ENCODE measurements at regions not wholly inside any gene's neighbourhood (a gene's known extent, or its start where the extent isn't known, plus 50 kb on each side); places are given as distances from the start of the nearest gene placed in this dataset.

DNA sequence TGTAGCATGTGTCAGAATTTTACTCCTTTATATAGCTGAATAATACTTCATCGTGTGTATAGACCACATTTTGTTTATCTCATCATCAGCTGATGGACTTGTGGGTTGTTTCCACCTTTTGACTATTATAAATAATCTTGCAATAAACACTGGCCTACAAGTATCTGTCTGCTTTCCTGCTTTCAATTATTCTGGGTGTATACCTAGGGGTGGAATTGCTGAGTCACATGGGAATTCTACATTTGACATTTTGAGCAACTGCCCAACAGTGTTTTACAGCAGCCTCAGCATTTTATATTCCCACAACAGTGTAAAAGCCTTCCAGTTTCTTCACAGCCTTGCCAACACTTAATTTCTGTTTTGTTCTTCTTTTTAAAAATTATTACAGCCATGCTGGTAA lies 200.3 kb upstream of the PRSS1 start:
- no peaks in the 10 kb centered on the region for H3K27me3 ChIP-seq (ENCODE audit: low read depth, low read length)
- H3K27ac ChIP-seq (ENCODE audit: low read length) = no peak overlapping the region
- H3K9me3 ChIP-seq (ENCODE audit: control insufficient read depth in 1 of 2, low read length in 2 of 2) = no peaks in the 10 kb centered on the region

DNA sequence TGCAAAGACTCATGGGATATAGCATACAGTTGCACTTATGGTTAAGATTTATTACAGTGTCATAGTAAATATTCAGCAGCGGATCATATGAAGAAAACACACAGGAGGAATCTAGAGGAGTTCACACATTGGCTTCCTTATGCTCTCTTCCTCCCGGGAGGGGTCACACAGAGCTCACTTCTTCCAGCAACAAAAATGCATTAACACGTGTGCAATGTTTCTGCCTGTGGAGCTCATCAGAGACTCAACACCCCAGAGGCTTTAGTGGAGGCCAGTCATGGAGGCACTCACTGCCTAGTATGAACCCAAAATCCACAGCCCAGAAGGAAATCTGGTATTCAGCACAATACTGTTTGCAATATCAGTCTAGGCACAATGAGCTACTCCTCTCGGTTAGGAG lies 202.8 kb upstream of the PRSS1 start:
- H3K4me3 ChIP-seq (ENCODE audit: low read depth in 1 of 2, low read length in 2 of 2) = no peak overlapping the region
- no peaks in the 10 kb centered on the region for H3K27me3 ChIP-seq (ENCODE audit: low read depth, low read length)
- H3K36me3 ChIP-seq (ENCODE audit: control insufficient read depth in 1 of 2, insufficient read depth in 2 of 2, low read length in 2 of 2) = no peaks in the 10 kb centered on the region
- H3K27ac ChIP-seq (ENCODE audit: low read length) = no peak overlapping the region
- no peaks in the 10 kb centered on the region for H3K9me3 ChIP-seq (ENCODE audit: control insufficient read depth in 1 of 2, low read length in 2 of 2)
- H3K4me1 ChIP-seq (ENCODE audit: control insufficient read depth in 1 of 2, insufficient read depth in 2 of 2, low read length in 2 of 2) = no peaks in the 10 kb centered on the region

More for the DNA sequence above, 200.3 kb upstream of the PRSS1 start:
- Histone ChIP-seq H3K4me3 (ENCODE audit: low read depth in 1 of 2, low read length in 2 of 2) (no peak overlapping the region), H3K36me3 (ENCODE audit: control insufficient read depth in 1 of 2, insufficient read depth in 2 of 2, low read length in 2 of 2) (no peaks in the 10 kb centered on the region), H3K4me1 (ENCODE audit: control insufficient read depth in 1 of 2, insufficient read depth in 2 of 2, low read length in 2 of 2) (no peaks in the 10 kb centered on the region)

DNA sequence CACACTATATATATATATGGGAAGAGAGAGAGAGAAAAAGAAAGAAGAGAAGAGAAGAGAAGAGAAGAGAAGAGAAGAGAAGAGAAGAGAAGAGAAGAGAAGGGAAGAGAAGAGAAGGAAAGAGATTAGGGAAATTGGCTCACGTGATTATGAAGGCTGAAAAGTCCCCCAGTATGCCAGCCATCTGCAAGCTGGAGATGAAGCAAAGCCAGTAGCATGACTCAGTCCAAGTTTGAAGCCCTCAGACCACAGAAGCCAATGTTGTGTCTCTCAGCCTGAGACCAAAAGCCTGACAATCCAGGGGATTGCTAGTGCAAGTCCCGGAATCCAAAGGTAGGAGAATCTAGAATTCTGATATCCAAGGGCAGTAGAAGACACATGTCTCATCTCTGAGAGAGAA lies 206.3 kb upstream of the PRSS1 start:
- no peaks in the 10 kb centered on the region for H3K27me3 ChIP-seq (ENCODE audit: low read depth, low read length)
- H3K36me3 ChIP-seq (ENCODE audit: control insufficient read depth in 1 of 2, insufficient read depth in 2 of 2, low read length in 2 of 2) = no peaks in the 10 kb centered on the region
- H3K4me3 ChIP-seq (ENCODE audit: low read depth in 1 of 2, low read length in 2 of 2) = no peak overlapping the region
- no peak overlapping the region for H3K27ac ChIP-seq (ENCODE audit: low read length)
- no peaks in the 10 kb centered on the region for H3K4me1 ChIP-seq (ENCODE audit: control insufficient read depth in 1 of 2, insufficient read depth in 2 of 2, low read length in 2 of 2)
- H3K9me3 ChIP-seq (ENCODE audit: control insufficient read depth in 1 of 2, low read length in 2 of 2) = no peaks in the 10 kb centered on the region

DNA sequence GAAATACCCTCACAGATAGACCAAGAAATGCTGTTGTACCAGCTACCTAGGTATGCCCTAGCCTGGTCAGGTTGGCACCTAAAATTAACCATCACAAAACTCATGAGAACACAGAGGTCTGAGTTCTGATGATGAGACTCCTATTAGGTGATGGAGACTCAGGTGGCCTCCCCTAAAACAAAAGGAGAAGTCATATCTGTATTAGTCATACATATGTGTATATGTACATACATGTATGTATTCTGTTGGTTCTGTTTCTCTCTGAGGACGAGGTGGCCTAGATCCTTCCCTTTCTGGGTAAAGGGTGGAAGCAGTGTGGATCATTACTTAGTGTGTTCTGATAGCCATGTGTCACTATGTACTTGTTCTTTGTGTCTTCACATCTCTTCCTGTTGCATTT lies 207.2 kb upstream of the PRSS1 start:
- Histone ChIP-seq H3K27ac (ENCODE audit: low read length) (no peak overlapping the region), H3K9me3 (ENCODE audit: control insufficient read depth in 1 of 2, low read length in 2 of 2) (no peaks in the 10 kb centered on the region), H3K27me3 (ENCODE audit: low read depth, low read length) (no peaks in the 10 kb centered on the region), H3K4me3 (ENCODE audit: low read depth in 1 of 2, low read length in 2 of 2) (no peak overlapping the region), H3K36me3 (ENCODE audit: control insufficient read depth in 1 of 2, insufficient read depth in 2 of 2, low read length in 2 of 2) (no peaks in the 10 kb centered on the region), H3K4me1 (ENCODE audit: control insufficient read depth in 1 of 2, insufficient read depth in 2 of 2, low read length in 2 of 2) (no peaks in the 10 kb centered on the region)

DNA sequence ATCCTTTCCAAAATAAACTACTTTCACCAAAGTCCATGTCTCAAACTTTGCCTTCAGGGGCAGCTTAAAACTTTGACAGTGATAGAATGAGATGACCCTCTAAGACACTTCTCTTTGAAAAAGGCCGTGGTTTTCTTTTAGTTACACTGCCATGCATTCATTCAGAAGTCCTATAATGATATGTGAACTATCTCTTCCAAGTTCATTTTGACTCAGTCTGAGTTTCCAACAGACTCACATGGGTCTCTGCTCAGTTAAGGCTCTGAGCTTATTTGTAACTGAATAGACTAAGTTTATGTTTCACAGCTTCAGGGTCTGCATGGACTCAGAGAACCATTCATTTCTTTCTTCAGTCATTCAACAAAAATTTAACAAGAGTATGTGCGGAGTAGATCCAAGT lies 208.9 kb upstream of the PRSS1 start:
- no peak overlapping the region for H3K27ac ChIP-seq (ENCODE audit: low read length)
- H3K4me1 ChIP-seq (ENCODE audit: control insufficient read depth in 1 of 2, insufficient read depth in 2 of 2, low read length in 2 of 2) = no peaks in the 10 kb centered on the region
- no peaks in the 10 kb centered on the region for H3K9me3 ChIP-seq (ENCODE audit: control insufficient read depth in 1 of 2, low read length in 2 of 2)
- peaks cover 2% of the 10 kb centered on the region for H3K27me3 ChIP-seq (ENCODE audit: low read depth, low read length)
- H3K4me3 ChIP-seq (ENCODE audit: low read depth in 1 of 2, low read length in 2 of 2) = no peak overlapping the region
- H3K36me3 ChIP-seq (ENCODE audit: control insufficient read depth in 1 of 2, insufficient read depth in 2 of 2, low read length in 2 of 2) = no peaks in the 10 kb centered on the region

DNA sequence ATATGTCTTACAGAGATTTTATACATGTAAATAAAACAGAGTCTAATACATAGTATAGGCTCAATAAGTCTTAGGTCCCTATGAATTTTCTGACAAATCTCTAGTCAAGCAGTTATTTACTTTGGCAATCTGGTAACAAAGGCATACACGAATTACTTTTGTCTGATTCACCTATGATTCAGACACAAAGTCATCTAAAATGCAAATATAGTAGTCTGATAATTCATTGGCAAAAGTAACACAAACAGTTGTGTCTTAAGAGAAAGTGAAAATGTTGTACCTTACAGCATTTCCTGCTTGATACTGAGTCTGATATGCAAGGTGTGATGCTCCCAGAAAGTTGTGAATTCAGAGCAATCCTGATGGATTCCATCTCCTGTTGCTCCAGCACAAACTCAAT lies 209.4 kb upstream of the PRSS1 start:
- Histone ChIP-seq H3K27me3 (ENCODE audit: low read depth, low read length) (peaks cover 3% of the 10 kb centered on the region), H3K36me3 (ENCODE audit: control insufficient read depth in 1 of 2, insufficient read depth in 2 of 2, low read length in 2 of 2) (no peaks in the 10 kb centered on the region), H3K4me1 (ENCODE audit: control insufficient read depth in 1 of 2, insufficient read depth in 2 of 2, low read length in 2 of 2) (no peaks in the 10 kb centered on the region), H3K9me3 (ENCODE audit: control insufficient read depth in 1 of 2, low read length in 2 of 2) (no peaks in the 10 kb centered on the region), H3K27ac (ENCODE audit: low read length) (no peak overlapping the region), H3K4me3 (ENCODE audit: low read depth in 1 of 2, low read length in 2 of 2) (no peak overlapping the region)

DNA sequence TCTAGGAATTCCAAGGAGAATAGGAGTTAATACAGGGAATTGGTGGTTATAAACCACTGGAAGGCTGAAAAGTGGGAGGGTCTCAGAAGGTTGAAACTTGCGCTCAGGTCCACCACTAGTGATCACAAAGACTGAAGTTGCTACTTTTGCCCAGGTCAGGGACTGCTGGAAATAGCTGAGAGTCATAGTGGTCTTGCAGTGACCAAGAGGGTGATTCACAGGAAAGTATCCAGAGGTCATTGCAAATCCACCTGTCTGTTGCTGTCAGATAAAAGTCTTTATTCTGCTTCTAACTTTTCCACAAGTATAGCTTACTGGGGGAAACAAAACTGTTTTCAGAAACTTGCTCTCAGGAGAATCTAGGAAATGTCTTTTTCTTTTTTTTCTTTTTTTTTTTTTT lies 211.5 kb upstream of the PRSS1 start:
- Histone ChIP-seq H3K27me3 (ENCODE audit: low read depth, low read length) (peaks cover 3% of the 10 kb centered on the region), H3K4me1 (ENCODE audit: control insufficient read depth in 1 of 2, insufficient read depth in 2 of 2, low read length in 2 of 2) (no peaks in the 10 kb centered on the region), H3K36me3 (ENCODE audit: control insufficient read depth in 1 of 2, insufficient read depth in 2 of 2, low read length in 2 of 2) (no peaks in the 10 kb centered on the region), H3K9me3 (ENCODE audit: control insufficient read depth in 1 of 2, low read length in 2 of 2) (no peaks in the 10 kb centered on the region), H3K27ac (ENCODE audit: low read length) (no peak overlapping the region), H3K4me3 (ENCODE audit: low read depth in 1 of 2, low read length in 2 of 2) (no peak overlapping the region)

DNA sequence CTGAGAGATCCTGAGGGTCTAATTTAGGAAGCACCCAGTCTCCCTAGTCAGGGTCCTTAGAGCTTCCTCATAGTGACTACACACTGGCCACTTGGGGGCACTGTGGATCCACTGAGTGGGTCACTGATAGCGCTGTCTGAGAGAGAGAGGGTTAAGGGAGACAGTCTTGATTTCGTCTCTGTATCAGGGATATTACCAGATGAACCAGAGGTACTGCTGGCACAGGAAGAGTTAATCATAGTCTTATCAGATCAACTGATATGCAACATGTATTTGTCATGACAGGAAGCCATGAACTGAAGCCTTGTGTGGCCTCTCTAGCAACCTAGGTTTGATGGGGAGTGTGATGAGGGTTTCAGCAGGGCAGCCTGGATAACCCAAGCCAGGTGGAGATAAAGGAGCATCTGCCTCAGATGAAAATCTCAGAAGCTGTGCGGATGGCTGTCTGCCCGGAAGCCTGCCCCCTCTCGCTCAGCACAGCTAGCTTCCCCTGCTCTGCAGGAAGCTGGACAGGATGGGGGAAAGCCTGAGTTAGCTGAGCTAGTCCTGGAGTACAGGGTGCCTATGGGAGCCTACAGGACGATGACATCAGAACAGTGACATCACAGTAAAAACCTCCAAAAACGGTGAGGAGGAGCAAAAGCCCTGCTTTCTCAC lies 214.0 kb upstream of the PRSS1 start:
- H3K4me3 ChIP-seq (ENCODE audit: low read depth in 1 of 2, low read length in 2 of 2) = no peak overlapping the region
- H3K27ac ChIP-seq (ENCODE audit: low read length) = no peak overlapping the region
- no peaks in the 10 kb centered on the region for H3K9me3 ChIP-seq (ENCODE audit: control insufficient read depth in 1 of 2, low read length in 2 of 2)
- no peaks in the 10 kb centered on the region for H3K4me1 ChIP-seq (ENCODE audit: control insufficient read depth in 1 of 2, insufficient read depth in 2 of 2, low read length in 2 of 2)
- peaks cover 3% of the 10 kb centered on the region for H3K27me3 ChIP-seq (ENCODE audit: low read depth, low read length)
- H3K36me3 ChIP-seq (ENCODE audit: control insufficient read depth in 1 of 2, insufficient read depth in 2 of 2, low read length in 2 of 2) = no peaks in the 10 kb centered on the region

DNA sequence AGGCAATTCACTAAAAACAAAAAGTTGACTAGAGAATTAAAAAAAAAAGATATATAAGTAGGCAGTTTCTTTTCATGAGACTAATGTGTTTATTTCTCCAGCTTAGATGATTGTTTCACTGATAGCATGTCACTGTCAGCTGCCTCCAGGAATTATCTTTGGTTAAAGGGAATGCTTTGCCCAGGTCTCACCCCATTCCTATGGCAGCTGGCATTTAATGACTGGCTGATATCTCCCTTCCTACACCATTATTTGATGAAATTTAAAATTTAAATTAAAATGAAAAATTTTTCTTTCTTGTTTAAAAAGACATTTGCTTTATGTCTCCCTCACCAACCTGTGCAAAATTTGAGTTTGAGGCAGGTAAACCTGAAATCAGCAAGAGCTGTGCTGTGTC lies 214.5 kb upstream of the PRSS1 start:
- H3K27me3 ChIP-seq (ENCODE audit: low read depth, low read length) = peaks cover 3% of the 10 kb centered on the region
- H3K9me3 ChIP-seq (ENCODE audit: control insufficient read depth in 1 of 2, low read length in 2 of 2) = no peaks in the 10 kb centered on the region
- H3K27ac ChIP-seq (ENCODE audit: low read length) = no peak overlapping the region
- H3K4me3 ChIP-seq (ENCODE audit: low read depth in 1 of 2, low read length in 2 of 2) = no peak overlapping the region
- no peaks in the 10 kb centered on the region for H3K4me1 ChIP-seq (ENCODE audit: control insufficient read depth in 1 of 2, insufficient read depth in 2 of 2, low read length in 2 of 2)
- H3K36me3 ChIP-seq (ENCODE audit: control insufficient read depth in 1 of 2, insufficient read depth in 2 of 2, low read length in 2 of 2) = no peaks in the 10 kb centered on the region

DNA sequence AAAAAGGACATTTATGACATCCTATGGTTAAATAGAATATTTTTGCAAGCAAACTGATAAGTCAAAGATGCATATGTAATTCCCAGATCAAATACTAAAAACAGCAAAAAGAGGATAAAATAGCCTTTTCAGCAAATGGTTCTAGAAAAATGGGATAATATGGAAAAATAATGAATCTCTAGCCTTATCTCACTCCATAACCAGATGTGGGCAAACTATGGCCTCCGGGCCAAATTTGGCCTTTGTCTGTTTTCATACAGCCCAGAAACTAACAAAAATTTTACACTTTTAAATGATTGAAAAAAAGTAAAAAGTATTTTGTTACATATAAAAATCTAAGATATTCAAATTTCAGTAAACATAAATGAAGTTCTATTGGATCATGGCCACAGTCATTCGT lies 215.4 kb upstream of the PRSS1 start:
- Histone ChIP-seq H3K36me3 (ENCODE audit: control insufficient read depth in 1 of 2, insufficient read depth in 2 of 2, low read length in 2 of 2) (no peaks in the 10 kb centered on the region), H3K27ac (ENCODE audit: low read length) (no peak overlapping the region)

DNA sequence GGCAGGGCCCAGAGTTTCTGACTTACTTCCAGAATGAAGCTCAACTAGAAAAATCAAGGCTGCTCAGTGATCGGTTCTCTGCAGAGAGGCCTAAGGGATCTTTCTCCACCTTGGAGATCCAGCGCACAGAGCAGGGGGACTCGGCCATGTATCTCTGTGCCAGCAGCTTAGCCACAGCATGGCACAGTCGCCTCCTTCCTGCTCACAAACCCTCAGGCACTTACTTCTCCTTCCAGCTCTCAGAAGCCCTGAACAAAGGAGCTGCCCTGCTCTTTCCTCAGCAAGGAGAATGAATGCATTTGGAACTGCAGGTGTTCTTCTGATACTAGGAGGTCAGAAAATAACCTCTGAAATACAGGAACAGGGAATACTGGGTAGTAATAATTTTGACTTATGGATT lies 219.7 kb upstream of the PRSS1 start:
- Histone ChIP-seq H3K4me3 (ENCODE audit: low read depth in 1 of 2, low read length in 2 of 2) (no peak overlapping the region), H3K27me3 (ENCODE audit: low read depth, low read length) (peaks cover 4% of the 10 kb centered on the region), H3K4me1 (ENCODE audit: control insufficient read depth in 1 of 2, insufficient read depth in 2 of 2, low read length in 2 of 2) (no peaks in the 10 kb centered on the region), H3K9me3 (ENCODE audit: control insufficient read depth in 1 of 2, low read length in 2 of 2) (no peaks in the 10 kb centered on the region), H3K36me3 (ENCODE audit: control insufficient read depth in 1 of 2, insufficient read depth in 2 of 2, low read length in 2 of 2) (no peaks in the 10 kb centered on the region), H3K27ac (ENCODE audit: low read length) (no peak overlapping the region)

More for the DNA sequence above, 215.4 kb upstream of the PRSS1 start:
- Histone ChIP-seq H3K4me3 (ENCODE audit: low read depth in 1 of 2, low read length in 2 of 2) (no peak overlapping the region), H3K4me1 (ENCODE audit: control insufficient read depth in 1 of 2, insufficient read depth in 2 of 2, low read length in 2 of 2) (no peaks in the 10 kb centered on the region), H3K9me3 (ENCODE audit: control insufficient read depth in 1 of 2, low read length in 2 of 2) (no peaks in the 10 kb centered on the region), H3K27me3 (ENCODE audit: low read depth, low read length) (peaks cover 3% of the 10 kb centered on the region)

DNA sequence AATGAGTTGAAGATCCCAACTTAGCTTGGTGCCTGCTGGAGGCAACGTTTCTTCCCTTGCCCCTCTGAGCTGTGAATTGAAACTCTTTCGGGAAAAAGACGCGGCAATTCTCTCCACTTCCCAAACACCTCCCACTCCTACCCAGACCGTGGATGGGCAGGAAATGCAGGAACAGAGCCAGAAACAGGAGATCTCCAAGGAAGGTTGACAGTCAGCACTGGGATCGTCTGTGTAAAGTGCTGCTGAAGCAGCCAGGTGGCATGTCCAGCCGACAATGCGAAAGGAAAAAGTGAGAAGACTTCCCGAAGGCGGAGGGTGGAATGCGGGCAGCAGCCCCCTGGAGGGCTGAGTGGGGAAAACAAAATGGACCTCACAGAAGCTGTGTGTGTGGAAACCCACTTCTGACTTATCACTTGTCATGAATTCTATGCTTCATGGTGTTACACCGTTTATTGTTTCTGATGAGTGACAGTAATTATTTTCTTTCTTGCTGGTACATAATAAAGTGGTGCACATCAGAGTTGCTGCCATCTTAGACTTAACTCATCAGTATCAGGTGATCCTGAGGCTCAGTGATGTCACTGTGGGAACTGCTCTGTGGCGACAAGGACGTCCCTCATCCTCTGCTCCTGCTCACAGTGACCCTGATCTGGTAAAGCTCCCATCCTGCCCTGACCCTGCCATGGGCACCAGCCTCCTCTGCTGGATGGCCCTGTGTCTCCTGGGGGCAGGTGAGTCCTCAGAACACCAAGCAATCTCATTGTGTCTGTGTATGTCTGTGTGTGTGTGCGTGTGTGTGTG lies 220.5 kb upstream of the PRSS1 start:
- no peak overlapping the region for H3K4me3 ChIP-seq (ENCODE audit: low read depth in 1 of 2, low read length in 2 of 2)
- no peak overlapping the region for H3K27ac ChIP-seq (ENCODE audit: low read length)
- no peaks in the 10 kb centered on the region for H3K36me3 ChIP-seq (ENCODE audit: control insufficient read depth in 1 of 2, insufficient read depth in 2 of 2, low read length in 2 of 2)
- H3K4me1 ChIP-seq (ENCODE audit: control insufficient read depth in 1 of 2, insufficient read depth in 2 of 2, low read length in 2 of 2) = no peaks in the 10 kb centered on the region
- H3K9me3 ChIP-seq (ENCODE audit: control insufficient read depth in 1 of 2, low read length in 2 of 2) = no peaks in the 10 kb centered on the region
- H3K27me3 ChIP-seq (ENCODE audit: low read depth, low read length) = peaks cover 4% of the 10 kb centered on the region

Data from muscle layer of duodenum (tissue), 2 donors.